Tibial artery (tissue), 4 donors: ENCODE measurements at regions not wholly inside any gene's neighbourhood (a gene's known extent, or its start where the extent isn't known, plus 50 kb on each side); places are given as distances from the start of the nearest gene placed in this dataset.

Experiments used
- DNase-seq, 2 donors: peaks; one replicate each; pipeline ENCODE4 v3.0.0-alpha.2; 2019
- H3K27ac ChIP-seq, 2 donors: fragments of 200-600 bp; sonication (generic) in 1 of 2; 1 replicate in 1 of 2; 2 replicates in 1 of 2; pipeline ENCODE4 v1.5.1; 2018 to 2019; ENCODE audit warnings: mild to moderate bottlenecking in 1 of 2
- H3K27me3 ChIP-seq, 2 donors: fragments of 200-600 bp; sonication (generic) in 1 of 2; one replicate each; pipeline versions ENCODE4 v1.5.1 to v1.6.0; 2016 to 2019
- H3K36me3 ChIP-seq, 3 donors: fragments of 200-600 bp; sonication (generic) in 2 of 3; one replicate each; pipeline ENCODE4 v1.5.1; 2016 to 2019; ENCODE audit warnings: mild to moderate bottlenecking in 2 of 3
- H3K4me1 ChIP-seq, 4 donors: fragments of 200-600 bp; sonication (generic) in 2 of 4; 1 replicate in 3 of 4; 2 replicates in 1 of 4; pipeline ENCODE4 v1.5.1; 2016 to 2019
- H3K4me3 ChIP-seq, 2 donors: fragments of 200-600 bp; sonication (generic) in 1 of 2; 1 replicate in 1 of 2; 2 replicates in 1 of 2; pipeline ENCODE4 v1.5.1; 2018 to 2019; ENCODE audit warnings: mild to moderate bottlenecking in 2 of 2
- H3K9me3 ChIP-seq, 3 donors: fragments of 200-600 bp; sonication (generic) in 1 of 3; one replicate each; pipeline ENCODE4 v1.5.1; 2016 to 2019
- CTCF ChIP-seq, 2 experiments: fragments of 200-600 bp in 1 of 2; fragments of 450-650 bp in 1 of 2; IDR thresholded peaks; one replicate each; pipeline ENCODE4 v1.5.1; 2017 to 2019; ENCODE audit warnings: antibody characterized with exemption in 2 of 2, mild to moderate bottlenecking in 1 of 2, moderate library complexity in 1 of 2
- intact Hi-C: fragments of 100-400 bp; cut with DNase I; formaldehyde crosslinking; loops from one replicate; pipeline ENCODE4 v1.15.0; 2023; ENCODE audit warnings: low total_unique reads

DNA sequence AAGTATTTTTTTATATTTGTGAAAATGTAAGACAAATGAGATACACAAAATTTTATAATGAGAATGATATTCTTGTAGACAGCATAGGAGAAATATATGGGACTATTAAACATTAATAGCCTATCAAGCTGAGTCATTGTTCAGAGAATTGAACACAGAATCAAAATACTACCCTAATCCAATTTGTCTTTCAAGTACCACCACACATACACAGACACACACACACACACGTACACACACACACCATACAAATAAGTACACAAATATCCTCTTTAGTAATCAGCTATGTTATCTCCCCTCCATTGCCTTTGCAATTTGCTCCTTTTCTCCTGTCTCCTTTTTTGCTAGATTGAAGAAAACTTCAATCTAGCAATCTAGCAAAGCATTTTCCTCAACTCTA lies 499.3 kb downstream of the FOXG1 start:
- Histone ChIP-seq H3K27ac (no peak overlapping the region), H3K4me1 (no peaks in the 10 kb centered on the region), H3K9me3 (no peaks in the 10 kb centered on the region), H3K27me3 (no peaks in the 10 kb centered on the region), H3K36me3 (no peaks in the 10 kb centered on the region), H3K4me3 (no peak overlapping the region)
- no peak for TF ChIP-seq CTCF (IDR thresholded peaks at IDR 0.05)
- no peak for DNase-seq
- intact Hi-C loops, result no loop called here

DNA sequence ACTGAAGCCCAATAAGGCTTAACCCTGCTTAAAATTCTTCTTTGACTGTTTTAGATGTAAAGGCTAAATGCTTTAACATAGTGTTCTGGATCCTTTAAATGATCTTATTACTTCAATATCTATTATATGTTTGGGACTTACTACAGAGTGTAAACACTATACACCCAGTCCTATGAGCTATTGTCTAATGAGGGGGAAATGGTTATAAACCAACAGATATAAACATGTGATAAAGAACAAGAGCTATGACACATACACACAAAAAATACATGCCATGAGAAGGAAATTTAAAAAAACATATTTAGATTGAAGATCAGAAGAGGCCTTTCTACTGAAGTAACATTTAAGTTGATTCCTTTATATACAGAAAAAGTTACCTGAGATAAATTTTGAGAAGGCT lies 505.1 kb downstream of the FOXG1 start:
- Histone ChIP-seq H3K27ac (no peak overlapping the region), H3K9me3 (no peaks in the 10 kb centered on the region), H3K4me1 (no peaks in the 10 kb centered on the region), H3K4me3 (no peak overlapping the region), H3K27me3 (no peaks in the 10 kb centered on the region), H3K36me3 (no peaks in the 10 kb centered on the region)
- intact Hi-C loops, result no loop called here
- no peak for DNase-seq
- no peak for TF ChIP-seq CTCF (IDR thresholded peaks at IDR 0.05)

GRCh38 chr14:29273513-29273912 lies 506.9 kb downstream of the FOXG1 start:
- TF ChIP-seq CTCF (IDR thresholded peaks at IDR 0.05), result no peak
- no peak for DNase-seq
- Histone ChIP-seq H3K4me3 (no peak overlapping the region), H3K9me3 (no peaks in the 10 kb centered on the region), H3K27me3 (no peaks in the 10 kb centered on the region), H3K4me1 (no peaks in the 10 kb centered on the region), H3K36me3 (no peaks in the 10 kb centered on the region), H3K27ac (no peak overlapping the region)
- intact Hi-C loops, result no loop called here

GRCh38 chr14:29274890-29275596 lies 508.5 kb downstream of the FOXG1 start:
- Histone ChIP-seq H3K27ac (no peak overlapping the region), H3K36me3 (no peaks in the 10 kb centered on the region), H3K27me3 (no peaks in the 10 kb centered on the region), H3K4me1 (no peaks in the 10 kb centered on the region), H3K9me3 (no peaks in the 10 kb centered on the region), H3K4me3 (no peak overlapping the region)
- no peak for TF ChIP-seq CTCF (IDR thresholded peaks at IDR 0.05)
- intact Hi-C loops, result no loop called here
- DNase-seq, result no peak

- Histone ChIP-seq H3K27me3 (no peaks in the 10 kb centered on the region), H3K9me3 (no peaks in the 10 kb centered on the region), H3K27ac (no peak overlapping the region), H3K4me1 (no peaks in the 10 kb centered on the region), H3K4me3 (no peak overlapping the region), H3K36me3 (no peaks in the 10 kb centered on the region)
- no peak for TF ChIP-seq CTCF (IDR thresholded peaks at IDR 0.05)
- no peak for DNase-seq
- intact Hi-C loops, result no loop called here
Observed at GRCh38 chr14:29278301-29279263, 512.0 kb downstream of the FOXG1 start.
